Nephron progenitor cell (in vitro differentiated cells): ENCODE measurements at regions not wholly inside any gene's neighbourhood (a gene's known extent, or its start where the extent isn't known, plus 50 kb on each side); places are given as distances from the start of the nearest gene placed in this dataset.

Experiments used
- DNase-seq: peaks from one replicate; pipeline ENCODE4 v3.0.0; 2021
- H3K27ac Mint-ChIP-seq: 2 replicates; pipeline ENCODE4 v1.8.0; 2021; ENCODE audit warnings: mild to moderate bottlenecking, moderate library complexity, mixed read lengths
- H3K27me3 Mint-ChIP-seq: 2 replicates; pipeline ENCODE4 v1.8.0; 2021; ENCODE audit warnings: mild to moderate bottlenecking, low read depth, mixed read lengths; ENCODE audit not compliant: poor library complexity
- H3K36me3 Mint-ChIP-seq: 2 replicates; pipeline ENCODE4 v1.8.0; 2021; ENCODE audit warnings: low read depth, mixed read lengths
- H3K4me1 Mint-ChIP-seq: 2 replicates; pipeline ENCODE4 v1.8.0; 2021; ENCODE audit warnings: mixed read lengths
- H3K4me3 Mint-ChIP-seq: 2 replicates; pipeline ENCODE4 v1.8.0; 2021; ENCODE audit warnings: mild to moderate bottlenecking, moderate library complexity, mixed read lengths
- H3K9me3 Mint-ChIP-seq: 2 replicates; pipeline ENCODE4 v1.8.0; 2021; ENCODE audit warnings: mild to moderate bottlenecking, moderate library complexity, mixed read lengths
- TF ChIP-seq, protein P1 (sequence below): fragments of 200-600 bp; sonication (generic); IDR thresholded peaks from 2 replicates; pipeline ENCODE4 v1.5.0; 2021; ENCODE audit warnings: antibody characterized with exemption

DNA sequence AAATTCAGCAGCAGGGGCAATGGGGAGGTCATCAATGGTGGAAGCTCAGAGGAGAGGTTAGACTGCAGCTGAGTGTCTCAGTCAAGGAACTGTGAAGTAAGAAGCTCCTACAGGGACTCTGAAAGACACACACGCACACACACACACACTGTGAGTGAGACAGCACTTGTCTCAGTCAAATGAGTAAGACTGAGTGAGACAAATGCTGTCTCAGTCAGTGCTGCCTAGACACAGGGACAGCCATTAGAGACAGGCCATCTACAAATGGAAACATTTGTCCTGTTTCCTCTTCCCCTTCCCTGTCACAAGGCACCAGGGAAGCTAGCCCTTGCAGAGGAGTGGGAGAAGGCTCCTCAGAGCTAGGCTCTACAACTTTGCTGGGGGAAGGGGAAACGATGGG, 577.4 kb upstream of the GCFC2 start:
- peaks cover 34% of the 10 kb centered on the region for H3K4me1 Mint-ChIP-seq
- TF ChIP-seq, protein P1, sequence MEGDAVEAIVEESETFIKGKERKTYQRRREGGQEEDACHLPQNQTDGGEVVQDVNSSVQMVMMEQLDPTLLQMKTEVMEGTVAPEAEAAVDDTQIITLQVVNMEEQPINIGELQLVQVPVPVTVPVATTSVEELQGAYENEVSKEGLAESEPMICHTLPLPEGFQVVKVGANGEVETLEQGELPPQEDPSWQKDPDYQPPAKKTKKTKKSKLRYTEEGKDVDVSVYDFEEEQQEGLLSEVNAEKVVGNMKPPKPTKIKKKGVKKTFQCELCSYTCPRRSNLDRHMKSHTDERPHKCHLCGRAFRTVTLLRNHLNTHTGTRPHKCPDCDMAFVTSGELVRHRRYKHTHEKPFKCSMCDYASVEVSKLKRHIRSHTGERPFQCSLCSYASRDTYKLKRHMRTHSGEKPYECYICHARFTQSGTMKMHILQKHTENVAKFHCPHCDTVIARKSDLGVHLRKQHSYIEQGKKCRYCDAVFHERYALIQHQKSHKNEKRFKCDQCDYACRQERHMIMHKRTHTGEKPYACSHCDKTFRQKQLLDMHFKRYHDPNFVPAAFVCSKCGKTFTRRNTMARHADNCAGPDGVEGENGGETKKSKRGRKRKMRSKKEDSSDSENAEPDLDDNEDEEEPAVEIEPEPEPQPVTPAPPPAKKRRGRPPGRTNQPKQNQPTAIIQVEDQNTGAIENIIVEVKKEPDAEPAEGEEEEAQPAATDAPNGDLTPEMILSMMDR = no peak
- H3K36me3 Mint-ChIP-seq = no peaks in the 10 kb centered on the region
- H3K9me3 Mint-ChIP-seq = no peaks in the 10 kb centered on the region
- peak; percentile 4 for DNase-seq
- no peak overlapping the region for H3K4me3 Mint-ChIP-seq
- peak overlapping the region; percentile 97 for H3K27ac Mint-ChIP-seq
- no peaks in the 10 kb centered on the region for H3K27me3 Mint-ChIP-seq

DNA sequence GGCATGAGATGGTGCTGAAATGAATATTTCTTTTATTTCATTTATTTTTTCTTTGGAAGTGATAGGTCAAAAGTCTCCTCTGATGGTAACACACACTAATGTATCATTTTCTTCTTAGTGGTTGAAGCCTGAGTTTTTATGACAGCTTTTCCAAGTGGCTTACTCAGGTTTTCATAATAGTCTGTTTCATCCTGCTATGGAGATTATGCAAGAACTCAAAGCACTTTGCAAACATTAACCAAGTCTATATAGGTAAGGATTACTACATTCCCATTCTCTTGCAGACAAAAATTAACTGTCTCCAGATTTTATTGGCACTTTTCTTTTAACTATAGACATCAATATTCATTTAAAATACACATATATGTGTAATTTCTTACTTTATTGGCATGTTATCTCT, 572.6 kb upstream of the GCFC2 start:
- no peak for DNase-seq
- peaks cover 3% of the 10 kb centered on the region for H3K27me3 Mint-ChIP-seq
- peaks cover 54% of the 10 kb centered on the region for H3K4me1 Mint-ChIP-seq
- no peaks in the 10 kb centered on the region for H3K9me3 Mint-ChIP-seq
- no peak overlapping the region for H3K27ac Mint-ChIP-seq
- TF ChIP-seq, protein P1 = no peak
- no peak overlapping the region for H3K4me3 Mint-ChIP-seq
- no peaks in the 10 kb centered on the region for H3K36me3 Mint-ChIP-seq

DNA sequence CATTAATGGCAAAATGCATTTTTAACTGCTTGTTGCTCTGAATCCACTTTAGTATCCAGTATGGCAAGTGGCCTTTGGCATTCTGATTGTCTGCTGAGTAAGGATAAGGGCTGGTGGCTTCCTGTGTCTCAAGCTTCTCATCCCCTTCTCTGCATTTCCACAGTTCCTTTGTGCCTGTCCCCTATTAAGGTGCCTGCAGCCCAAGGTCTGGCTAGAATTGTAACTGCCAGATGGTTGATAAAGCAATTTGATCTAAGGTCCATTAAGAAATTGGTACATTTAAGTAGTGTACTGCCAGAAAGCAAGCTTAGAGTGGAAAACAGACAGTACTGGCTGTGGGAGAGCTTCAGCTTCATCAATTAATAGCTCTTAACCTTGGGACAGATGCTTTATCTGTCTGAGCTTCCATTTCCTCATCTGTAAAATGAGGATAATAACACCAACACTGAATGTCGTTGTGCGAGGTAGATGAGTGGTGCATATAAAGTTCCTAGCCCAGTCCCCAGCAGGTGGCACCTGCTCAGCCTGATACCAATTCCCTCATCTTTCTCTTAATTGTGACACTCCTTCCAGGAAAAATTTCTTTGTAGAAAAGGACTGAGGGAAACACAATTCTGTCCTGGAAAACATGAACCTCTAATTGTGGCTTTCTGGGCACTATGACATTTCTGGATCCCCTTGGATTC, 570.6 kb upstream of the GCFC2 start:
- H3K27ac Mint-ChIP-seq = no peak overlapping the region
- DNase-seq = no peak
- no peaks in the 10 kb centered on the region for H3K9me3 Mint-ChIP-seq
- H3K36me3 Mint-ChIP-seq = no peaks in the 10 kb centered on the region
- TF ChIP-seq, protein P1 = no peak
- peaks cover 3% of the 10 kb centered on the region for H3K27me3 Mint-ChIP-seq
- no peak overlapping the region for H3K4me3 Mint-ChIP-seq
- peaks cover 39% of the 10 kb centered on the region for H3K4me1 Mint-ChIP-seq

DNA sequence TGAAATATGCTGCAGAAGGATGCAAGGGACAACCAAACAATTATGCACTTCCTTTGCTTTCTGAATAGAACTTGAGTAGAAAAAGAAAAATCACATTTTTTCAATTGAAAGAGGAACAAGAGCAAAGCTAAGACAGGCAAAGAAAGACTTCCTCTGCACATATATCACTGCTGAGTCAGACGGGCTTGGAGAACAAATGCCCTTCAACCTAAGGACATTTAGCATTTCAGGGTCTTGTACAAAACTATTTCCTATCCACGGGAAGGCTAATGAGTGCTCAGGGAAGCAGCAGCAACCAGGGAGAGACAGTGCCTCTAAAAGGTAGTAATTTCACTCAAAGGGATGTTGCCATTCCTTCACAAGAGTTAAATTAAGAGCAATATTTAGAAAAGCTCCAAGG, 570.0 kb upstream of the GCFC2 start:
- Mint-ChIP-seq H3K36me3 (no peaks in the 10 kb centered on the region), H3K9me3 (no peaks in the 10 kb centered on the region), H3K4me1 (peaks cover 33% of the 10 kb centered on the region), H3K27ac (peak overlapping the region; percentile 14), H3K4me3 (no peak overlapping the region), H3K27me3 (peaks cover 3% of the 10 kb centered on the region)
- TF ChIP-seq, protein P1 = no peak
- DNase-seq = no peak

- Mint-ChIP-seq H3K4me1 (peaks cover 29% of the 10 kb centered on the region), H3K4me3 (no peak overlapping the region), H3K9me3 (no peaks in the 10 kb centered on the region), H3K36me3 (no peaks in the 10 kb centered on the region), H3K27ac (no peak overlapping the region), H3K27me3 (peaks cover 3% of the 10 kb centered on the region)
- TF ChIP-seq, protein P1 = no peak
- DNase-seq = no peak
Observed at GRCh38 chr2:76279142-76279541, 568.4 kb upstream of the GCFC2 start.

- H3K36me3 Mint-ChIP-seq = no peaks in the 10 kb centered on the region
- no peak for DNase-seq
- H3K4me1 Mint-ChIP-seq = peaks cover 16% of the 10 kb centered on the region
- no peaks in the 10 kb centered on the region for H3K9me3 Mint-ChIP-seq
- no peak overlapping the region for H3K4me3 Mint-ChIP-seq
- H3K27me3 Mint-ChIP-seq = peaks cover 5% of the 10 kb centered on the region
- TF ChIP-seq, protein P1 = no peak
- no peak overlapping the region for H3K27ac Mint-ChIP-seq
Observed at GRCh38 chr2:76275788-76276187, 565.1 kb upstream of the GCFC2 start.
